ENCODE measurements at regions not wholly inside any gene's neighbourhood (a gene's known extent, or its start where the extent isn't known, plus 50 kb on each side); places are given as distances from the start of the nearest gene placed in this dataset.
A peak's percentile ranks its signal among the peaks of the same experiment; 100 is the strongest.

- DNase-seq = no peak
Observed at GRCh38 chr4:174438711-174439110, 83.6 kb downstream of the HPGD start.

GRCh38 chr4:174437749-174438148 is 84.5 kb downstream of the HPGD start:
- DNase-seq = no peak

- DNase-seq = no peak
Observed at GRCh38 chr4:174437324-174437723, 85.0 kb downstream of the HPGD start.

- no peak for DNase-seq
Observed at GRCh38 chr4:174436377-174436776, 85.9 kb downstream of the HPGD start.

GRCh38 chr4:174435974-174436373 is 86.3 kb downstream of the HPGD start:
- no peak for DNase-seq

GRCh38 chr4:174434455-174434854 is 87.8 kb downstream of the HPGD start:
- DNase-seq = no peak

GRCh38 chr4:174430576-174430975 is 91.7 kb downstream of the HPGD start:
- no peak for DNase-seq

GRCh38 chr4:174429701-174430410 is 92.4 kb downstream of the HPGD start:
- DNase-seq = no peak

- DNase-seq = no peak
Observed at GRCh38 chr4:174427571-174428140, 94.6 kb downstream of the HPGD start.

- DNase-seq = no peak
Observed at GRCh38 chr4:174425669-174426068, 96.6 kb downstream of the HPGD start.

GRCh38 chr4:174423257-174423944 is 98.9 kb downstream of the HPGD start:
- DNase-seq = peak; percentile 3

- no peak for DNase-seq
Observed at GRCh38 chr4:174422893-174423256, 99.4 kb downstream of the HPGD start.

- DNase-seq = no peak
Observed at GRCh38 chr4:174420316-174420715, 102.0 kb downstream of the HPGD start.

- no peak for DNase-seq
Observed at GRCh38 chr4:174418640-174419212, 103.6 kb downstream of the HPGD start.

- DNase-seq = no peak
Observed at GRCh38 chr4:174408841-174409552, 113.3 kb downstream of the HPGD start.

- DNase-seq = no peak
Observed at GRCh38 chr4:174406383-174406782, 115.9 kb downstream of the HPGD start.

GRCh38 chr4:174405923-174406322 is 116.4 kb downstream of the HPGD start:
- DNase-seq = no peak

GRCh38 chr4:174404677-174405076 is 117.6 kb downstream of the HPGD start:
- no peak for DNase-seq

GRCh38 chr4:174403177-174403543 is 119.1 kb downstream of the HPGD start:
- DNase-seq = no peak

GRCh38 chr4:174402470-174403176 is 118.9 kb downstream of the CEP44 start:
- no peak for DNase-seq

GRCh38 chr4:174401471-174402130 is 117.9 kb downstream of the CEP44 start:
- DNase-seq = no peak

All from CD4-positive, alpha-beta T cell treated with Interleukin-12 subunit alpha and Interleukin-12 subunit beta, for 1 hour (primary cell).